ENCODE measurements at regions not wholly inside any gene's neighbourhood (a gene's known extent, or its start where the extent isn't known, plus 50 kb on each side); places are given as distances from the start of the nearest gene placed in this dataset.

DNA sequence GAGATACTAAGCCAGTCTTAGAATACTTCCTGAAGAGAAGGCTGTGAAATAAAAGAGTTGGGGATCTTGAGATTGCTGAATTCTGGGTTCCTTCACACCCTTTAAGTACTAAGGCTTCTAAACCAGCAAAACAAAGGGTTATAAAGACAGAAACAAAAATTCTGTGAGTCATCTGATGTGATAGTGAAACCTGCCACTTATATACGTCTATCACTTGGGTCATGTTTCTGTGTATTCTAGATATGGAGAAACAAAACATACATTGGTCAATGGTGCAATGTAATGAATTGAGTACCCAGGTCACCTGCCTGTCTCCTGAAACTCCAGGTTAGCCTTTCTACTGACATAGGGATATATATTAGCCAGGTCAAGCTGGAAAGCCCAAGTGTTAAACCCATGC, 319.3 kb upstream of the GRAMD2B start:
- no peak for TF ChIP-seq CTCF (conservative IDR thresholded peaks at IDR 0.05; ENCODE audit: low read length)
- TF ChIP-seq EZH2phosphoT487 (IDR thresholded peaks at IDR 0.05; ENCODE audit: borderline replicate concordance, low read depth, low read length): no peak
